ENCODE measurements at regions not wholly inside any gene's neighbourhood (a gene's known extent, or its start where the extent isn't known, plus 50 kb on each side); places are given as distances from the start of the nearest gene placed in this dataset.

DNA sequence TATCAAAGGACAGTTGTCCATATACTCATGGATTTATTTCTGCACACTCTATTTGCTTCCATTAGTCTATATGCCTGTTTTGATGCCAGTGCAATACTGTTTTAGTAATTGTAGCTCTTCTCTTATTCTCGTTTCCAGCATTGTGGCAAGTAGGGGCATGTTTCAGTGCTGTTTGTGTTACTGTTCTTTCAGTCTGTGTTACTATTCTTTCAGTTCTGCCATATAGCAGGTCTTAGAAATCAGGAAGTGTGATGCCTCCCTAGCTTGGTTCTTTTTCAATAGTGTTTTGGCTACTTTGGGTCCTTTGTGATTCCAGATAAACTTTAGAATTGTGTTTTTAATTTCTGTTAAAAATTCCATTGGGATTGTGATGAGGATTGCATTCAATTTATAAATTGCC is 180.5 kb upstream of the PTPRD start:
- TF ChIP-seq, protein P1, sequence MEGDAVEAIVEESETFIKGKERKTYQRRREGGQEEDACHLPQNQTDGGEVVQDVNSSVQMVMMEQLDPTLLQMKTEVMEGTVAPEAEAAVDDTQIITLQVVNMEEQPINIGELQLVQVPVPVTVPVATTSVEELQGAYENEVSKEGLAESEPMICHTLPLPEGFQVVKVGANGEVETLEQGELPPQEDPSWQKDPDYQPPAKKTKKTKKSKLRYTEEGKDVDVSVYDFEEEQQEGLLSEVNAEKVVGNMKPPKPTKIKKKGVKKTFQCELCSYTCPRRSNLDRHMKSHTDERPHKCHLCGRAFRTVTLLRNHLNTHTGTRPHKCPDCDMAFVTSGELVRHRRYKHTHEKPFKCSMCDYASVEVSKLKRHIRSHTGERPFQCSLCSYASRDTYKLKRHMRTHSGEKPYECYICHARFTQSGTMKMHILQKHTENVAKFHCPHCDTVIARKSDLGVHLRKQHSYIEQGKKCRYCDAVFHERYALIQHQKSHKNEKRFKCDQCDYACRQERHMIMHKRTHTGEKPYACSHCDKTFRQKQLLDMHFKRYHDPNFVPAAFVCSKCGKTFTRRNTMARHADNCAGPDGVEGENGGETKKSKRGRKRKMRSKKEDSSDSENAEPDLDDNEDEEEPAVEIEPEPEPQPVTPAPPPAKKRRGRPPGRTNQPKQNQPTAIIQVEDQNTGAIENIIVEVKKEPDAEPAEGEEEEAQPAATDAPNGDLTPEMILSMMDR (IDR thresholded peaks at IDR 0.05): no peak
- no peak for TF ChIP-seq POLR2A (IDR thresholded peaks at IDR 0.05)
- no peak for TF ChIP-seq POLR2AphosphoS5 (IDR thresholded peaks at IDR 0.05; ENCODE audit: insufficient read depth in 1 of 2, low read depth in 1 of 2)

Data from vagina (tissue), 2 donors.